Endothelial cell of umbilical vein (primary cell): ENCODE measurements at regions not wholly inside any gene's neighbourhood (a gene's known extent, or its start where the extent isn't known, plus 50 kb on each side); places are given as distances from the start of the nearest gene placed in this dataset.
"Not testable (repeated sequence)": the region's sequence is repeated elsewhere in the genome, so short reads cannot be mapped to it uniquely, and the experiment has no call there.

ENCODE experiments used
- BruUV-seq: library from RNA; stranded (reverse); fragments of 400-500 nt; replicated peaks from 2 replicates; lab custom pipeline; 2021; lab: Mats Ljungman, UMichigan
- CTCF ChIA-PET: fragments of 300-600, 350-600 bp; sonication (Branson Sonifier 250); formaldehyde crosslinking; loops from one replicate; lab custom pipeline; 2021; ENCODE audit warnings: antibody characterized with exemption, inconsistent platforms; lab: Charles Lee
- POLR2A ChIA-PET: fragments of 300-600, 350-600 bp; sonication (Branson Sonifier 250); formaldehyde crosslinking; loops from one replicate; lab custom pipeline; 2021; ENCODE audit warnings: antibody characterized with exemption, inconsistent platforms; lab: Charles Lee
- DNase-seq: peaks from one replicate; pipeline ENCODE4 v3.0.0-alpha.2; 2011; ENCODE audit warnings: low read depth, low spot score
- FAIRE-seq: peaks from 2 replicates; lab custom pipeline; 2011; peaks lifted over from hg19 to GRCh38; lab: Jason Lieb, UNC
- H2AFZ ChIP-seq: 2 replicates; pipeline ENCODE4 v1.6.0; 2012; ENCODE audit warnings: low read depth, low read length, control low read depth, inconsistent platforms
- H3K27ac ChIP-seq: 2 replicates; pipeline ENCODE4 v1.5.1; 2011; ENCODE audit warnings: low read depth, mild to moderate bottlenecking, control low read depth, low read length, moderate library complexity; ENCODE audit not compliant: insufficient read depth
- H3K27me3 ChIP-seq, 2 experiments: 2 replicates each; pipeline versions ENCODE4 v1.6.0 to v1.6.1; 2011; ENCODE audit warnings: low read length in 2 of 2, mixed read lengths in 1 of 2; ENCODE audit not compliant: control insufficient read depth in 2 of 2, insufficient read depth in 2 of 2
- H3K36me3 ChIP-seq, 2 experiments: 2 replicates in 1 of 2; 3 replicates in 1 of 2; pipeline ENCODE4 v1.5.1; 2011; ENCODE audit warnings: low read length in 2 of 2, mild to moderate bottlenecking in 1 of 2, moderate library complexity in 1 of 2; ENCODE audit not compliant: control insufficient read depth in 2 of 2, insufficient read depth in 2 of 2; ENCODE audit errors: extremely low read depth in 1 of 2
- H3K4me1 ChIP-seq: 3 replicates; pipeline ENCODE4 v1.5.1; 2011; ENCODE audit warnings: mild to moderate bottlenecking, low read length; ENCODE audit not compliant: control insufficient read depth, insufficient read depth; ENCODE audit errors: extremely low read depth
- H3K4me2 ChIP-seq: 2 replicates; pipeline ENCODE4 v1.6.1; 2011; ENCODE audit warnings: low read length, control low read depth, mixed read lengths; ENCODE audit not compliant: insufficient read depth
- H3K4me3 ChIP-seq, 3 experiments: fragments of 200-600 bp in 1 of 3; sonication (generic), shearing (Covaris generic) in 1 of 3; replicated peaks in 1 of 3; 2 replicates each; pipeline ENCODE4 v1.5.1; 2011 to 2016; ENCODE audit warnings: control low read depth in 3 of 3, low read length in 3 of 3, mild to moderate bottlenecking in 2 of 3, inconsistent platforms in 1 of 3, low read depth in 1 of 3, moderate library complexity in 1 of 3; ENCODE audit not compliant: insufficient read depth in 1 of 3
- H3K79me2 ChIP-seq: 2 replicates; pipeline ENCODE4 v1.6.0; 2012; ENCODE audit warnings: low read length, inconsistent platforms; ENCODE audit not compliant: control insufficient read depth, insufficient read depth
- H3K9ac ChIP-seq: replicated peaks from 2 replicates; pipeline ENCODE3; 2011; ENCODE audit warnings: low read length, control low read depth; ENCODE audit not compliant: insufficient read depth; ENCODE audit errors: extremely low read depth
- H3K9me1 ChIP-seq: replicated peaks from 3 replicates; pipeline ENCODE4 v1.6.0; 2011; ENCODE audit warnings: mild to moderate bottlenecking, low read length; ENCODE audit not compliant: control insufficient read depth, insufficient read depth; ENCODE audit errors: extremely low read depth
- H3K9me3 ChIP-seq: replicated peaks from 2 replicates; pipeline ENCODE4 v1.5.1; 2012; ENCODE audit warnings: low read length, inconsistent platforms; ENCODE audit not compliant: control insufficient read depth, insufficient read depth
- H4K20me1 ChIP-seq: replicated peaks from 2 replicates; pipeline ENCODE3; 2011; ENCODE audit warnings: mild to moderate bottlenecking, low read length; ENCODE audit not compliant: control insufficient read depth, insufficient read depth; ENCODE audit errors: extremely low read depth
- EZH2 ChIP-seq: IDR thresholded peaks from 2 replicates; pipeline ENCODE4 v1.6.1; 2012; ENCODE audit warnings: borderline replicate concordance, low read depth, mild to moderate bottlenecking, moderate library complexity, low read length, inconsistent platforms; ENCODE audit not compliant: severe bottlenecking
- FOS ChIP-seq: IDR thresholded peaks from 2 replicates; pipeline ENCODE4 v1.6.1; 2011; ENCODE audit warnings: mild to moderate bottlenecking, low read length, moderate library complexity, borderline replicate concordance; ENCODE audit not compliant: insufficient read depth
- GATA2 ChIP-seq: IDR thresholded peaks from 2 replicates; pipeline ENCODE4 v1.7.0; 2011; ENCODE audit warnings: low read depth, mild to moderate bottlenecking, moderate library complexity, mixed read lengths, low read length; ENCODE audit not compliant: insufficient read length, insufficient read depth
- JUN ChIP-seq: IDR thresholded peaks from 2 replicates; pipeline ENCODE4 v1.6.1; 2011; ENCODE audit warnings: borderline replicate concordance, low read depth; ENCODE audit not compliant: insufficient read length, insufficient read depth
- MYC ChIP-seq: IDR thresholded peaks from one replicate; pipeline ENCODE4 v1.6.1; 2011; ENCODE audit warnings: mild to moderate bottlenecking, low read depth, low read length
- POLR2A ChIP-seq: IDR thresholded peaks from 2 replicates; pipeline ENCODE4 v1.6.1; 2012; ENCODE audit warnings: low read depth, mild to moderate bottlenecking, control low read depth, low read length
- POLR2AphosphoS5 ChIP-seq: IDR thresholded peaks from 2 replicates; pipeline ENCODE4 v1.6.1; 2012; ENCODE audit warnings: low read depth, mild to moderate bottlenecking, control low read depth, low read length, moderate library complexity; ENCODE audit not compliant: insufficient read depth
- dilution Hi-C: fragments of 300-500 bp; cut with MboI; formaldehyde crosslinking; loops from one replicate; pipeline ENCODE4 v1.15.0; 2019; ENCODE audit warnings: low sequenced_read_pairs; ENCODE audit not compliant: extremely low pct_ligation_motif_present
- intact Hi-C: fragments of 100-400 bp; cut with micrococcal nuclease; formaldehyde crosslinking; loops from one replicate; pipeline ENCODE4 v1.10.0; 2022
- TF ChIP-seq, protein P1 (sequence below): IDR thresholded peaks from 2 replicates; pipeline ENCODE4 v1.6.1; 2011; ENCODE audit not compliant: insufficient read depth, insufficient read length
- TF ChIP-seq, protein P2 (sequence below), 2 donors: IDR thresholded peaks; 1 replicate in 1 of 2; 2 replicates in 1 of 2; pipeline ENCODE4 v1.5.1; 2011; ENCODE audit warnings: low read length in 2 of 2, mild to moderate bottlenecking in 2 of 2, moderate library complexity in 2 of 2, control low read depth in 1 of 2, inconsistent platforms in 1 of 2, low read depth in 1 of 2; ENCODE audit not compliant: insufficient read depth in 1 of 2; ENCODE audit errors: extremely low read depth in 1 of 2

DNA sequence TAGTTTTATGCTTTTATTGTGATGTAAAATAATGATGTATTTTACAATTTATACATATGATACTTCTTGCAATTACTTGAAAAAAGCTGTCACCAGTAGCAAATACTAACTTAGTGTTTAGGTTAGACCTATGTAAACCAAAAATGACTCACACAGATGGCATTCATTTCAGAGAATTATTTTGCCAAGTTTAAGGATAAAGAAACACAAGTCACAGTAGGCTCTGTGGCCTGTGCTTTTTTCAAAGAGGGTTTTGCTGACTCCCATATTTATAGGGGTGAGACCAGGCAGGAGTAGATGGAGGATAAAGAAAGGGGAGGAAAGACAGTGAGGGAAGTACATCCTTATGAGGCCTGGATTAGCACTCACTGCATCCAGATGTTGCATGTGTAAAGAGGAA lies 356.6 kb upstream of the NPAP1 start:
- Histone ChIP-seq H3K27ac (no peak overlapping the region), H3K4me3 (no peak overlapping the region), H3K9me3 (no peaks in the 10 kb centered on the region), H3K79me2 (no peaks in the 10 kb centered on the region), H2AFZ (no peak overlapping the region), H3K27me3 (no peaks in the 10 kb centered on the region), H3K9ac (no peak overlapping the region), H3K4me1 (no peaks in the 10 kb centered on the region), H3K36me3 (no peaks in the 10 kb centered on the region), H3K9me1 (no peaks in the 10 kb centered on the region), H4K20me1 (no peaks in the 10 kb centered on the region), H3K4me2 (no peak overlapping the region)
- dilution Hi-C loops (no loop called here), intact Hi-C loops (no loop called here)
- DNase-seq = no peak
- TF ChIP-seq POLR2AphosphoS5 (no peak), MYC (no peak), POLR2A (no peak), JUN (no peak), GATA2 (no peak), EZH2 (no peak), FOS (no peak)
- TF ChIP-seq, protein P1, sequence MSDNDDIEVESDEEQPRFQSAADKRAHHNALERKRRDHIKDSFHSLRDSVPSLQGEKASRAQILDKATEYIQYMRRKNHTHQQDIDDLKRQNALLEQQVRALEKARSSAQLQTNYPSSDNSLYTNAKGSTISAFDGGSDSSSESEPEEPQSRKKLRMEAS = no peak
- TF ChIP-seq, protein P2, sequence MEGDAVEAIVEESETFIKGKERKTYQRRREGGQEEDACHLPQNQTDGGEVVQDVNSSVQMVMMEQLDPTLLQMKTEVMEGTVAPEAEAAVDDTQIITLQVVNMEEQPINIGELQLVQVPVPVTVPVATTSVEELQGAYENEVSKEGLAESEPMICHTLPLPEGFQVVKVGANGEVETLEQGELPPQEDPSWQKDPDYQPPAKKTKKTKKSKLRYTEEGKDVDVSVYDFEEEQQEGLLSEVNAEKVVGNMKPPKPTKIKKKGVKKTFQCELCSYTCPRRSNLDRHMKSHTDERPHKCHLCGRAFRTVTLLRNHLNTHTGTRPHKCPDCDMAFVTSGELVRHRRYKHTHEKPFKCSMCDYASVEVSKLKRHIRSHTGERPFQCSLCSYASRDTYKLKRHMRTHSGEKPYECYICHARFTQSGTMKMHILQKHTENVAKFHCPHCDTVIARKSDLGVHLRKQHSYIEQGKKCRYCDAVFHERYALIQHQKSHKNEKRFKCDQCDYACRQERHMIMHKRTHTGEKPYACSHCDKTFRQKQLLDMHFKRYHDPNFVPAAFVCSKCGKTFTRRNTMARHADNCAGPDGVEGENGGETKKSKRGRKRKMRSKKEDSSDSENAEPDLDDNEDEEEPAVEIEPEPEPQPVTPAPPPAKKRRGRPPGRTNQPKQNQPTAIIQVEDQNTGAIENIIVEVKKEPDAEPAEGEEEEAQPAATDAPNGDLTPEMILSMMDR (IDR thresholded peaks at IDR 0.05; ENCODE audit: extremely low read depth in 1 of 2, insufficient read depth in 1 of 2, low read depth in 1 of 2, low read length in 2 of 2) = no peak
- FAIRE-seq = no peak
- POLR2A ChIA-PET = no interaction called here
- CTCF ChIA-PET = no interaction called here
- no TSS peak for BruUV-seq

DNA sequence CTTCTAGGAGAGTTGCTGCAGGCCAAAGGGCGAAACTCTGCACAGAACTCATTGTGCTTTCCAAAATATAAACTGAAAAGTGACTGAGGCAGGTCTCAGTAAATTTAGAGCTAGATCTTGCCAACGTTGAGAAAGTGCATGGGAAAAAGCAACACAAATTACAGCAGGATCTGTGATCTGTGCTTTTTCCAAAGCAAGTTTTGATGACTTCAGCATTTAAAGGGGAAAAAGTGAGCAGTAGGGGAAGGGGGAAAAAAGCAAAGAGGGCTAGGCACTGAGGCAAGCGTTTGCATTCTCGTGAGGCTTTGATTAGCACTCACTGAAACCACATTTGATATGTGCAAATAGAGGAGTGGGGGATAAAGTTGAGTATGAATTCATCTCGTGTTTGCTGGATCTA lies 351.5 kb upstream of the NPAP1 start:
- DNase-seq, H3K9me3 ChIP-seq, H3K4me1 ChIP-seq, FAIRE-seq, H4K20me1 ChIP-seq, H3K9ac ChIP-seq, H3K27ac ChIP-seq, intact Hi-C loops, BruUV-seq, H3K27me3 ChIP-seq, H3K79me2 ChIP-seq, H3K9me1 ChIP-seq, dilution Hi-C loops, CTCF ChIA-PET, H3K4me3 ChIP-seq, POLR2A ChIA-PET, H3K36me3 ChIP-seq, H2AFZ ChIP-seq, H3K4me2 ChIP-seq: not testable (repeated sequence)

DNA sequence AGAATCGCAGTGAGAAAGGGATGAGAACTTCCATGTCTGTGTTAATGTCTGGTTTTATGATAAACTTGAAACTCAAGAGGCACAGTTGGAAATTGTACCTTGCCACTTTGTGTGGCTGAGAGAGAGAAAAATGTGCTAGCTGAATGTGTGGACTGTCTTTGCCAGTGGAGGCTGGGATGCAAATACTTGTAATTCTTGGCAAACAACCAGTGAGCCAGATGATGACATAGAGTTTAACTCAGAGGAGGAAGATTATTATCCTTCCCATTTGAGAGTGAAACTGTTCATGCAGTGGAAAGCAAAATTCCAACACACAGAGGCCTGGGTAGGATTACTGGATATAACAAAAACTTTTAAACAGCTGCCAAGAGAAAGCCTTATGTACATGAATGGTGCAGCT lies 349.1 kb upstream of the NPAP1 start:
- H3K79me2 ChIP-seq, H4K20me1 ChIP-seq, dilution Hi-C loops, H3K4me1 ChIP-seq, CTCF ChIA-PET, BruUV-seq, H3K27ac ChIP-seq, DNase-seq, H3K36me3 ChIP-seq, FAIRE-seq, H3K4me2 ChIP-seq, H3K9me1 ChIP-seq, H3K27me3 ChIP-seq, POLR2A ChIA-PET, H2AFZ ChIP-seq, intact Hi-C loops, H3K9ac ChIP-seq, H3K4me3 ChIP-seq, H3K9me3 ChIP-seq: not testable (repeated sequence)
